GM21447 (cell line): ENCODE measurements at regions not wholly inside any gene's neighbourhood (a gene's known extent, or its start where the extent isn't known, plus 50 kb on each side); places are given as distances from the start of the nearest gene placed in this dataset.
"Not testable (repeated sequence)": the region's sequence is repeated elsewhere in the genome, so short reads cannot be mapped to it uniquely, and the experiment has no call there.

Source experiments
- ATAC-seq: cut with Tn5 transposase; IDR thresholded peaks from one replicate; pipeline ENCODE4 v1.9.1; 2021; ENCODE audit not compliant: unreplicated experiment

DNA sequence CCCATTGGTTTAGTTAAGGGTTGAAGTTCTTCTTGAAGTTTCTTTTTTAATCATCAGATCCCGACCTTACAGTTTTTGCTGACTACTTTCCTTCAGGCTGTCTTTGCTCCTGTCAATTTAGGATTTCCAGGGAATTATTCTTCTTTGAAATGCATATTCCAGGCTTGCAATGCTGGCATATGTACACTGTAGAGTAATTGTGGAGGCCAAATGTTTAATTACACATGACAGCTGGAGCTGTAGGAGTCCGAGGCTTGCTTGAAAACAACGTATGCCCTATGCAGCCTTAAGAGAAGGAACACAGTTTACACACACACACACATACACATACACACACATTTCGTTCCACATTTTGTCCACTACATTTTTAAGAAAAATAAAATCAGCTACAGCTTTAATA, 602.3 kb downstream of the TMEM182 start:
- ATAC-seq, result no peak

- ATAC-seq, result no peak
Observed at GRCh38 chr2:103365071-103365470, 603.2 kb downstream of the TMEM182 start.

DNA sequence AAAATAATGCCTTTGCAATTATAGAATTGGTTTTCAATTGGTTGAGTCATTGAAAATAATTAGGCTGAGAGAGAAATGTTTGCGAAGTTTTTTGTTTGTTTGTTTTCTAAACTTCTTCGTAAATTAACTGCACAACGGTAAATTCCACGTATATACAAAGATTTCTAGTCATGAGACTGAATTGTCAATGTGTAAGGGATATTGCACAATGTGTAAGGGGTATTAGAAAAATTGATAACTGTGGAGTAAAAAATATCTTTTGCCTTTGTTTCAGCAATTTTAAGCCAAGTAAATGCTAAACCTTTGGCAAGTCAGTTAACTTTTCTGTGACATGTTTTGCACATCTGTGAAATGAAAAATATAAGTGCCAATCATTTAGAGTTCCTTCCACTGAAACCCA, 606.0 kb downstream of the TMEM182 start:
- no peak for ATAC-seq

DNA sequence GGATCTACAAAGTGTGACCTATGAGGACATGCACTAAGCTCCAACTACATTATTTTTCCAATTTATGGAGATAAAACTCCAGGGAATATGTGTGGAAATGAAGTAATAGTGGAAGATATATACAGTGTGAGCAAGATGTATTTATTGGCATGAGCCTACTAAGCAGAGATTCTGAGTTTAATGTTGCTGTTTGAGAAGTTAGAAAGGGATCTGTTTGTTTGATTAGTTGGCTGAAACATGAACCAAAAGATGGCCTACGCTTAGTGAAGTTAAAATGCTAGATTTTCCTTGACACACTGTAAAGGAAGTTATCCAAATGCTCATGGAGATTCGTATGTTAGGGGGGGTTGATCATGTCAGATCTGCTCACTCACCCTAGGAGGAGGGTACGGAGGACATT, 621.7 kb downstream of the TMEM182 start:
- ATAC-seq, result no peak

DNA sequence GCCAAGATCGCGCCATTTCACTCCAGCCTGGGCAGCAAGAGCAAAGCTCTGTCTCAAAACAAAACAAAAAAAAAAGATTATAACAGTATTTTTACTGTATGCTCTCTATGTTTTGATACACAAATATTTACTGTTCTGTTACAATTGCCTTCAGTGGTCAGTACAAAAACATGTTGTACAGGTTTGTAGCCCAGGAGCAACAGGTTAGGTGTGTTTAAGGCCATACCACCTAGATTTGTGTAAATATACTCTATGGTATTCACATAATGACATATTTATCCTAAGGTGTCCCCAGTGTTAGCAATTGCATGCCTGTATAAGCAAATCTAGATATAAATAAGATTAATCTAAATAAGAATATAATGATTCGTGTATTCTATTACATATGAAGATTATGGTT, 625.0 kb downstream of the TMEM182 start:
- ATAC-seq, result no peak

GRCh38 chr2:103387888-103388287, 626.1 kb downstream of the TMEM182 start:
- no peak for ATAC-seq

DNA sequence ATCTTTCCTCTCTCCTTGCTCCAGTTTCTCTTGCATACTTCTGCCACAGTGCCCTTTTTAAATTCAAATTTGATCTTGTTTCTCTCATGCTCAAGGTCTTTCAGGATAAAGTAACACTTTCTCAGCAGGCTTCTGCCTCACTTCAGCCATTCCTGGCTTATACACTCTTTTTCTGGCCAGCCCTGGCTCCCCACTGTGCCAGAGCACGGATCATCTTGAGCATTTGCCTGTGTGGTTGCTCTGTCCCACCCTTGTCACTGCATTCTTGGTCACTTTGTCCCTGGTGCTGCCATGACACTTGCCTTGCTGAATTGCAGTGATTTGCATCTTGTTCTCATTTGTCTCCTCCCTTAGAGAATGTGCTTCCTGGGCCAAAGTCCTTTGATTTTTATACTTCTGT, 634.3 kb downstream of the TMEM182 start:
- no peak for ATAC-seq

DNA sequence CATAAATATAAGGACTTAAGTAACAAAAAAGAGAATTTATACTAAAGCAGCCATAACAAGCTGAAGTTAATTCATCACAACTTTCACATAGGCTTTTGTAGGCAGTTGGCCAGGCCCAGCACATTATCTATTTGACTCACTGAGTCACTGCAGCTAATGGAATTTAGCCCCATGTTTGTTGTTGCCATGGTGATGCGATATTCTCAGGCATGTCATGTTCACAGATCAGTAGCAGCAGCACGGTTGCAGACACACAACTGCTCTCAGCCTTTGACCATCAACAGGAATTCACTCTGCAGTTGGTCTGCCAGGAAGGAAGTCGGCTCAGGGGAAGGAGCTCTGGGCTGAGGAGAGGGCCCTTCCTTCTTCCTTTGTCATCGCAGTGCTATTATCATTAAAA, 639.8 kb downstream of the TMEM182 start:
- no peak for ATAC-seq

DNA sequence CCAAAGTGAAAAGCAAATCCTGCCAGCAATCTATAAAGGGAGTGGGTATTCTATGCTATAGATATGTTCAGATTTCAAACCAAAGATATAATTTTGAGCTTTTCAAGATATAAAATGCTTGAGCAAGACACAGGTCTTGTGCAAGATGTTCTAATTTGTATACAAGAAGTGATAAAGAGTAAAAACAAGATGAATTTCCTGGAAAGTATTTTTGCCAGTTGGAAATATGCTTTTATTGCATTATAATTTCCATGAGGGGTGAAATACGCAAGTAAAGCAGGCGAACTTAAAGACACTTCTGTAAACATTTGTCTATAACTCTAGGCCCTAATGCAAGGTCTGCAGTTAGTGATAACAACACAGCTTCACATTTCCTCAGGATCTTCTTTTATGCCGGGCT, 640.5 kb downstream of the TMEM182 start:
- ATAC-seq, result no peak

DNA sequence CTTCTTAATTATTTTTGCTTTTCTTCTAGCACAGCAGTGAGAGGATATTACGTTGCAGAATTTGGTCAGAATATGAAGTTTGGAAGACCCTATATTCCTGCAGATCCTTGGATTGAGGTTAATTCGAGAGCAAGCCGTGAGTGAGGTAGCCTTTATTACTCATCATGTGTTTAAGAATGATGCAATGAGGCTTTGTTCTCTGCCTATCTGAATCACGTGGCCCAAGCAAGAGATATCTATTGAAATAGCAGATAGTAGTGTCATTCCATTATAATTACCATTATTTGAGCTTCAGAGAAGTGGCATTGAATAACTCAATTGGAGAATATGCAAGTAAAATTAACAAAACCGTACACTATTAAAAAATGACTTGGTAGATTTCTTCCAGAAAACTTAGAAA, 641.1 kb downstream of the TMEM182 start:
- no peak for ATAC-seq

DNA sequence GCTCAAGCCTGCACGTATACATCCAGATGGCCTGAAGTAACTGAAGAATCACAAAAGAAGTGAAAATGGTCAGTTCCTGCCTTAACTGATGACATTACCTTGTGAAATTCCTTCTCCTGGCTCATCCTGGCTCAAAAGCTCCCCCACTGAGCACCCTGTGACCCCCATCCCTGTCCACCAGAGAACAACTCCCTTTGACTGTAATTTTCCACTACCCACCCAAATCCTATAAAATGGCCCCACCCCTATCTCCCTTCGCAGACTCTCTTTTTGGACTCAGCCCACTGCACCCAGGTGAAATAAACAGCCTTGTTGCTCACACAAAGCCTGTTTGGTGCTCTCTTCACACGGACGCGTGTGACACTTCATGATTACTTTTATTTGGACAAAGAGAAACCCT, 641.6 kb downstream of the TMEM182 start:
- ATAC-seq, result not testable (repeated sequence)

GRCh38 chr2:103410221-103410620, 648.4 kb downstream of the TMEM182 start:
- no peak for ATAC-seq

DNA sequence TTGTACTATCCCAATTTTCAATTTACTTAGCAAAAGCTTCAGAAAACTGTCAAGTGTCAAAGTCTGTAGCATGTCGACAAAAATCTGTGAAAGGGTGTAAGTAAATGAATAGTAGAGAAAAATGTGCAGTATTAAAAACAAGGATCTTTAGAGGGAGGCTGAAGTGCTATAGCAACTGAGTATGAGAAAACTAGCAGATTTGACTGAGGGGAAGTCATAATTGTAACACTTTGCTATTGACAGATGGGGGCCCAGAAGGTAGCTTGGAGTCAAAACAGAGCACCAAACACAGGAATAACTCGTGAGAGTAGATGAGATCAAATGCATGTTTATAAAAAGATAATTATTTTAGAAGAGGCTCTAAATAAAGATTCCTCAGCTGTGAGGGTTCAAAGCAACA, 657.7 kb downstream of the TMEM182 start:
- no peak for ATAC-seq

DNA sequence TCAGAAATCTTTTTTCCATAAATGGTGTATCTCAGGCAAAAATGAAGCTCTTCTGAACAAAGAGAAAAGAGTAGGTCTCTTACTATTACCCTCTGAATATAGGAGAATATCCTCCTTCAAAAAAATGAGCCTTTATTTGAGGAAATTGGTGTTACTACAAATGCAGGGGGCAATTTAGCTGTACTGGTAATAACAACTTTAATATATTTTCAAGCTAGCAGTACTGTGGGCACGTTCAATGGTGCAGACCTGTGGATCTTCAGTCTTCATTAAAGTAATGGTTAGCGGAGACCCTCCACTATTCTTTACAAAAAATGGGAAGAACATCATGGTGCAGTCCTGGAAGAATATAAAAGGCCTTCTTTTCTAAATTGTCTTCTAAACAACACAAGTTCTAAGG, 661.3 kb downstream of the TMEM182 start:
- no peak for ATAC-seq

DNA sequence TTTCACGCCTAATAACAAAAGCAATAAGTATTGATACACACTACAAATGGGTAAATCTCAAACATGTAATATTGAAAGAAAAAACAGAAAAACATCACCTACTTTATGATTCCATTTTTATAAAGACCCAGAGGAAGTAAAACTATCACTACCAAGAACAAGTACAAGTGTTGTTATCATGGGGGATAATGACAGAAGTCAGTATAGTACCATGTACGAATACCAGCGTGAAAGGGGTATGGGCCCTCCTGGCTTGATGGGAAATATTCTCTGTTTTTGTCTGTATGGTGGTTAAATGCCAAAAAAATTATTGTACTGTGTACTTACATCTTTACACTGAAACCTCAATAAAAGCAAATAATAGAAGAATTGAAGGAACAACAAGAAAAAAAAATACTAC, 665.7 kb downstream of the TMEM182 start:
- no peak for ATAC-seq

DNA sequence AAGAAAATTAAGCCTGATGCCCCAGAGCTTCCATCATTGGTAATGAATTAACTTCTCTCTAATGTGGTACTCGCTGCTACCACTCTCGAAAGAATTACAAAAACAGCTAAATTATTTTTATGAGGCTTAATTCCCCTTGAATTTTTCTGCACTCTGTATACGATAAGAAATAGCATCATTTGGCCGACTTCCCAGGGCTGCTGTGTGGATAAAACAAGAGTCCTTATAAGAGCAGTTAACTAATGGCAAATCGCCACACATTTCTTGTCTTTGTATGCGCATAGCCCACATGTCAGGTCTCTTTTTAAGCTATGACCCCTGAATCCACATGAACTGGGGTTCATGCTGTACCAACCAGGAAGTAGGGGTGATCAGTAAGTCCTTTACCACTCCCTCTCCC, 668.4 kb downstream of the TMEM182 start:
- ATAC-seq, result no peak

GRCh38 chr2:103435010-103435409, 673.2 kb downstream of the TMEM182 start:
- no peak for ATAC-seq

GRCh38 chr2:103437161-103437560, 675.3 kb downstream of the TMEM182 start:
- ATAC-seq, result no peak

- ATAC-seq, result no peak
Observed at GRCh38 chr2:103445347-103445746, 683.5 kb downstream of the TMEM182 start.

DNA sequence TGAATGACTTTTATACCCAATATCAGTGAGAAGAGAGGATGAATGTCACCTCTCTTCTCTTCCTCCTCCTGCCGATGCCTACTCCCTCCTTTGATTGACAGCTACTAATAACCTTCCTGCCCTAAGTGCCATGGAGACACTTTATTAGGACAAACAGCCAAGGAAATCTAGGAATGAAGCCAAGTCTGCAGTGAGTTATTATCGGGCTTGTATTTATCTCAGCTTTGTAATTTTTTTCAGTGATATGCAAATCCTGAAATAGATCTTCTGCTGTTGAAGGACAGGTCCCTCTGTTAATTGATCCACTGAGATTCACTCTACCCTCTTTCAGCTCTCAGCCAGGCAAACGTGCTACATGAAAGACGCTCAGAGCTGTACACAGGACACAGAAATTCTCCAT, 686.7 kb downstream of the TMEM182 start:
- no peak for ATAC-seq

GRCh38 chr2:103451283-103451682, 689.5 kb downstream of the TMEM182 start:
- ATAC-seq, result no peak

DNA sequence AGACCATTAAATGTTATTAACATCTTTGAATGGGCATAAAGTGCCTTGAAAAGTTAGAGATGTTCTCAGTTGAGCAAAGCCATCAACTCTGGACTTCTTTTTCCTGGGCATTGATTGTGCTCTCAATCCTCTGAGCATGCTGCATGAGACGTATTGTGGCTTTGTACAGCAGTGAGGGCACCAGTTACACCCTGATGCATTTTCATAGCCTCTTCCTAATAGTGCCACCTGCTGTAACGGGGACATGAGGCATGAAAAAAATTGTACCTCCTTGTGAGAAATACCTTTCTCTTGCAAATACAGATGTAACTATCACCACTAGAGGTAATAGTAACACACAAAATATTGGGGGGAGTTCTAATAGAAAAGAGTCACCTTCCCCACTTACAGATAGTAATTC, 697.5 kb downstream of the TMEM182 start:
- ATAC-seq, result no peak

DNA sequence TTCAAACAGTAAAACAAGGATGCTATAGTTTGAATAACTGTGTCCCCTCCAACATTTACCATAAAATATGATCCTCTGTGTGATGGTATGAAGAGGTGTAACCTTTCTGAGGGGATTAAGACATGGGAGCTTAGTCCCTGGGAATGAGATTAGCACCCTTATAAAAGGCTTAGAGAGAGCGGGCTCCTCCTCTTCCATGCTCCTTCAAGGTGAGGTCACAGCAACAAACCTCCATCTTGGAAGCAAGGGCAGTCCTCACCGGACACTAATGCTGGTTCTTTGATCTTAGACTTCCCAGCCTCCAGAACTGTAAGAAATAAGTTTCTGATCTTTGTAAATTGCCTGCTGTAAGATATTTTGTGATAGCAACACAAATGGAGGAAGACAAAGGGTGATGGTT, 700.3 kb downstream of the TMEM182 start:
- ATAC-seq, result no peak

- no peak for ATAC-seq
Observed at GRCh38 chr2:103462712-103463111, 700.9 kb downstream of the TMEM182 start.
